Vagina (tissue), 2 donors: ENCODE measurements at regions not wholly inside any gene's neighbourhood (a gene's known extent, or its start where the extent isn't known, plus 50 kb on each side); places are given as distances from the start of the nearest gene placed in this dataset.

ENCODE experiments used
- POLR2A ChIP-seq, 2 donors: fragments of 450-650 bp; IDR thresholded peaks; one replicate each; pipeline ENCODE4 v1.6.1; 2017; ENCODE audit warnings: antibody characterized with exemption in 2 of 2, mild to moderate bottlenecking in 2 of 2, moderate library complexity in 2 of 2
- POLR2AphosphoS5 ChIP-seq, 2 donors: sonication (generic); formaldehyde crosslinking; IDR thresholded peaks; one replicate each; pipeline ENCODE4 v1.9.0; 2017; ENCODE audit warnings: antibody characterized with exemption in 2 of 2, mild to moderate bottlenecking in 2 of 2, low read depth in 1 of 2; ENCODE audit not compliant: insufficient read depth in 1 of 2
- TF ChIP-seq, protein P1 (sequence below), 3 experiments: fragments of 450-650 bp in 2 of 3; fragments of 200-600 bp in 1 of 3; sonication (generic) in 1 of 3; IDR thresholded peaks; one replicate each; pipeline ENCODE4 v1.5.1; 2017 to 2019; ENCODE audit warnings: antibody characterized with exemption in 3 of 3, mild to moderate bottlenecking in 2 of 3, moderate library complexity in 2 of 3

DNA sequence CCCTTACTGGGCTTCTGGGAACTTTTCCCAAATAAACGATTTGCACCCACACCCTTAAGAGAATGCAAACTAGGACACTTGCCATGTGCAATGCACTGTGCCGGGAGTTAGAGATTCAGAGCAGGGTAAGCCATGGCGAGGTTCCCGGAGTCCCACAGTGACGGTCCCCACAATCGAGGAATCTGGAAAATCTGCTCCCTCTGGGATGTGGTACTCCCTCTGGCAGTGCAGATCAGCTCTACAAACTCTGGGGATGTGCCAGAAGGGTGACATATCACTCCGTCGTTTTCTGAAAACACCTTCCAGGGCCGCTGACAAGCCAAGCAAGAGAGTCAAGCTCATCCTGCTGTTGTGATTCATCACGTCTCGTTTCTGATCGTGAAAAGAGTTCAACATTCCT lies 537.5 kb downstream of the BCOR start:
- TF ChIP-seq, protein P1, sequence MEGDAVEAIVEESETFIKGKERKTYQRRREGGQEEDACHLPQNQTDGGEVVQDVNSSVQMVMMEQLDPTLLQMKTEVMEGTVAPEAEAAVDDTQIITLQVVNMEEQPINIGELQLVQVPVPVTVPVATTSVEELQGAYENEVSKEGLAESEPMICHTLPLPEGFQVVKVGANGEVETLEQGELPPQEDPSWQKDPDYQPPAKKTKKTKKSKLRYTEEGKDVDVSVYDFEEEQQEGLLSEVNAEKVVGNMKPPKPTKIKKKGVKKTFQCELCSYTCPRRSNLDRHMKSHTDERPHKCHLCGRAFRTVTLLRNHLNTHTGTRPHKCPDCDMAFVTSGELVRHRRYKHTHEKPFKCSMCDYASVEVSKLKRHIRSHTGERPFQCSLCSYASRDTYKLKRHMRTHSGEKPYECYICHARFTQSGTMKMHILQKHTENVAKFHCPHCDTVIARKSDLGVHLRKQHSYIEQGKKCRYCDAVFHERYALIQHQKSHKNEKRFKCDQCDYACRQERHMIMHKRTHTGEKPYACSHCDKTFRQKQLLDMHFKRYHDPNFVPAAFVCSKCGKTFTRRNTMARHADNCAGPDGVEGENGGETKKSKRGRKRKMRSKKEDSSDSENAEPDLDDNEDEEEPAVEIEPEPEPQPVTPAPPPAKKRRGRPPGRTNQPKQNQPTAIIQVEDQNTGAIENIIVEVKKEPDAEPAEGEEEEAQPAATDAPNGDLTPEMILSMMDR (IDR thresholded peaks at IDR 0.05), result no peak
- TF ChIP-seq POLR2A (IDR thresholded peaks at IDR 0.05) (no peak), POLR2AphosphoS5 (IDR thresholded peaks at IDR 0.05; ENCODE audit: insufficient read depth in 1 of 2, low read depth in 1 of 2) (no peak)
